SK-N-SH (cell line): ENCODE measurements at regions not wholly inside any gene's neighbourhood (a gene's known extent, or its start where the extent isn't known, plus 50 kb on each side); places are given as distances from the start of the nearest gene placed in this dataset.

ENCODE experiments used
- CTCF ChIA-PET: fragments of 300-600, 350-600 bp; formaldehyde crosslinking; extraction: SDS; loops from one replicate; lab custom pipeline; 2021; lab: Yijun Ruan, JAX
- POLR2A ChIA-PET: fragments of 350-600 bp; sonication (Branson Sonifier 250); formaldehyde crosslinking; extraction: SDS; loops from one replicate; lab custom pipeline; 2020; ENCODE audit warnings: antibody characterized with exemption, inconsistent platforms; lab: Yijun Ruan, JAX
- DNase-seq: peaks from one replicate; pipeline ENCODE4 v3.0.0; 2012
- H2AFZ ChIP-seq: fragments of 200-600 bp; sonication (generic); 2 replicates; pipeline ENCODE4 v1.8.1; 2016; ENCODE audit warnings: antibody characterized with exemption, mild to moderate bottlenecking, low read depth
- H3F3A ChIP-seq: fragments of 200-600 bp; sonication (generic); replicated peaks from 2 replicates; pipeline ENCODE3; 2016; ENCODE audit warnings: antibody characterized with exemption, mild to moderate bottlenecking; ENCODE audit not compliant: insufficient read depth
- H3K27ac ChIP-seq, 2 experiments: fragments of 200-500 bp in 1 of 2; fragments of 200-600 bp in 1 of 2; sonication (Bioruptor generic) in 1 of 2; sonication (generic), shearing (Covaris generic) in 1 of 2; 2 replicates each; pipeline versions ENCODE4 v1.5.1 to v1.6.1; 2014 to 2016; ENCODE audit warnings: low read depth in 2 of 2, inconsistent platforms in 1 of 2, low read length in 1 of 2, mild to moderate bottlenecking in 1 of 2, mixed read lengths in 1 of 2
- H3K27me3 ChIP-seq: fragments of 200-600 bp; sonication (generic), shearing (Covaris generic); 2 replicates; pipeline ENCODE4 v1.6.1; 2016; ENCODE audit warnings: mixed run types; ENCODE audit not compliant: insufficient read depth
- H3K36me3 ChIP-seq, 2 experiments: fragments of 200-500 bp in 1 of 2; fragments of 200-600 bp in 1 of 2; sonication (Bioruptor generic) in 1 of 2; sonication (generic) in 1 of 2; replicated peaks in 1 of 2; 2 replicates each; pipeline versions ENCODE3 to v1.5.1; 2014 to 2016; ENCODE audit warnings: low read length in 1 of 2, mild to moderate bottlenecking in 1 of 2; ENCODE audit not compliant: insufficient read depth in 2 of 2, control insufficient read depth in 1 of 2
- H3K4me1 ChIP-seq, 2 experiments: fragments of 200-500 bp in 1 of 2; fragments of 200-600 bp in 1 of 2; sonication (Bioruptor generic) in 1 of 2; sonication (generic), shearing (Covaris generic) in 1 of 2; 2 replicates each; pipeline versions ENCODE4 v1.5.1 to v1.6.1; 2014 to 2016; ENCODE audit warnings: low read depth in 1 of 2, low read length in 1 of 2, mixed run types in 1 of 2; ENCODE audit not compliant: insufficient read depth in 2 of 2, control insufficient read depth in 1 of 2
- H3K4me2 ChIP-seq: fragments of 200-600 bp; sonication (generic), shearing (Covaris generic); 2 replicates; pipeline ENCODE4 v1.6.1; 2017; ENCODE audit warnings: mixed run types
- H3K4me3 ChIP-seq, 2 experiments: fragments of 200-500 bp in 1 of 2; fragments of 200-600 bp in 1 of 2; sonication (Bioruptor generic) in 1 of 2; sonication (generic), shearing (Covaris generic) in 1 of 2; 2 replicates each; pipeline versions ENCODE4 v1.5.1 to v1.8.1; 2014 to 2016; ENCODE audit warnings: low read depth in 2 of 2, inconsistent platforms in 1 of 2, low read length in 1 of 2, mild to moderate bottlenecking in 1 of 2, mixed read lengths in 1 of 2, moderate library complexity in 1 of 2
- H3K79me2 ChIP-seq: fragments of 200-600 bp; sonication (generic); 2 replicates; pipeline ENCODE4 v1.8.1; 2017; ENCODE audit warnings: mild to moderate bottlenecking; ENCODE audit not compliant: insufficient read depth
- H3K9ac ChIP-seq: fragments of 200-600 bp; sonication (generic); 2 replicates; pipeline ENCODE4 v1.6.1; 2017; ENCODE audit warnings: mixed run types
- H3K9me2 ChIP-seq: fragments of 200-600 bp; sonication (generic); 2 replicates; pipeline ENCODE4 v1.6.1; 2017; ENCODE audit warnings: mixed run types
- H3K9me3 ChIP-seq: fragments of 200-600 bp; sonication (generic); 2 replicates; pipeline ENCODE4 v1.6.1; 2017; ENCODE audit warnings: mixed run types, mild to moderate bottlenecking, moderate library complexity
- H4K20me1 ChIP-seq: fragments of 200-600 bp; sonication (generic); 2 replicates; pipeline ENCODE4 v1.6.1; 2017; ENCODE audit warnings: mild to moderate bottlenecking, mixed run types; ENCODE audit not compliant: insufficient read depth
- CHD2 ChIP-seq: fragments of 150-350 bp; IDR thresholded peaks from 2 replicates; pipeline ENCODE4 v1.6.1; 2018; ENCODE audit warnings: low read length; ENCODE audit not compliant: partially characterized antibody
- FOXJ3 ChIP-seq: sonication (generic); formaldehyde crosslinking; IDR thresholded peaks from 2 replicates; pipeline ENCODE4 v1.5.1; 2020; ENCODE audit warnings: mild to moderate bottlenecking, missing genetic modification reagents
- FOXM1 ChIP-seq: IDR thresholded peaks from 2 replicates; pipeline ENCODE4 v1.4.0; 2012; ENCODE audit warnings: low read depth, mild to moderate bottlenecking
- MAX ChIP-seq: IDR thresholded peaks from 2 replicates; pipeline ENCODE4 v1.4.0; 2012; ENCODE audit warnings: low read depth
- MXI1 ChIP-seq: IDR thresholded peaks from 2 replicates; pipeline ENCODE4 v1.6.1; 2012; ENCODE audit warnings: mild to moderate bottlenecking, low read depth, low read length, improper control_type of control experiment
- NFIC ChIP-seq: IDR thresholded peaks from 2 replicates; pipeline ENCODE4 v1.4.0; 2012; ENCODE audit warnings: borderline replicate concordance
- PBX3 ChIP-seq: IDR thresholded peaks from 2 replicates; pipeline ENCODE4; 2012
- POLR2AphosphoS5 ChIP-seq: IDR thresholded peaks from 2 replicates; pipeline ENCODE4 v1.6.1; 2012; ENCODE audit warnings: low read depth, low read length
- RAD21 ChIP-seq: IDR thresholded peaks from 2 replicates; pipeline ENCODE4 v1.6.1; 2012; ENCODE audit warnings: mild to moderate bottlenecking, low read length
- REST ChIP-seq: IDR thresholded peaks from 2 replicates; pipeline ENCODE4 v1.6.1; 2012; ENCODE audit warnings: mild to moderate bottlenecking, low read depth, low read length, moderate library complexity
- TAF1 ChIP-seq: IDR thresholded peaks from 2 replicates; pipeline ENCODE4 v1.6.1; 2012; ENCODE audit warnings: low read depth, mild to moderate bottlenecking, low read length, moderate library complexity, borderline replicate concordance
- USF1 ChIP-seq: IDR thresholded peaks from 2 replicates; pipeline ENCODE4 v1.4.0; 2012; ENCODE audit warnings: low read depth, borderline replicate concordance
- USF2 ChIP-seq: fragments of 150-350 bp; IDR thresholded peaks from 2 replicates; pipeline ENCODE4 v1.6.1; 2017; ENCODE audit warnings: antibody characterized with exemption, low read length, low read depth, borderline replicate concordance
- YY1 ChIP-seq: IDR thresholded peaks from 2 replicates; pipeline ENCODE4 v1.4.0; 2012; ENCODE audit warnings: low read depth, mild to moderate bottlenecking
- WGBS: methylation state at CpG from one replicate; pipeline ENCODE4 v1.1.6; 2017; ENCODE audit warnings: low lambda C conversion rate; 5-methylcytosine and 5-hydroxymethylcytosine counted together
- TF ChIP-seq, protein P1 (sequence below): IDR thresholded peaks from 2 replicates; pipeline ENCODE4 v1.4.0; 2012; ENCODE audit warnings: low read depth, borderline replicate concordance
- TF ChIP-seq, protein P2 (sequence below): fragments of 150-350 bp; IDR thresholded peaks from 2 replicates; pipeline ENCODE4 v1.6.1; 2016; ENCODE audit warnings: mild to moderate bottlenecking, low read depth, low read length

- no peaks in the 10 kb centered on the region for H3K27me3 ChIP-seq
- no peaks in the 10 kb centered on the region for H3K9me3 ChIP-seq
- H3K27ac ChIP-seq: no peak overlapping the region
- no peak overlapping the region for H2AFZ ChIP-seq
- ChIA-PET POLR2A (no interaction called here), CTCF (no interaction called here)
- no peaks in the 10 kb centered on the region for H3K79me2 ChIP-seq
- H3K4me3 ChIP-seq: no peak overlapping the region
- no peak overlapping the region for H3K9ac ChIP-seq
- no peaks in the 10 kb centered on the region for H4K20me1 ChIP-seq
- H3F3A ChIP-seq: no peaks in the 10 kb centered on the region
- no peak for DNase-seq
- no peaks in the 10 kb centered on the region for H3K4me1 ChIP-seq
- H3K4me2 ChIP-seq: no peak overlapping the region
- 90% methylated on average over 2 of the region's 2 CpGs for WGBS
- no peaks in the 10 kb centered on the region for H3K36me3 ChIP-seq
- no peak for TF ChIP-seq TAF1
- no peak for TF ChIP-seq MXI1
- TF ChIP-seq NFIC: no peak
- TF ChIP-seq MAX: no peak
- no peak for TF ChIP-seq REST
- no peak for TF ChIP-seq POLR2AphosphoS5
- no peak for TF ChIP-seq USF2
- TF ChIP-seq USF1: no peak
- TF ChIP-seq PBX3: no peak
- TF ChIP-seq FOXJ3 (CRISPR knock-in tag): no peak
- no peaks in the 10 kb centered on the region for H3K9me2 ChIP-seq
These were observed 291.2 kb downstream of the CDH11 start for GRCh38 chr16:64830653-64831052.

DNA sequence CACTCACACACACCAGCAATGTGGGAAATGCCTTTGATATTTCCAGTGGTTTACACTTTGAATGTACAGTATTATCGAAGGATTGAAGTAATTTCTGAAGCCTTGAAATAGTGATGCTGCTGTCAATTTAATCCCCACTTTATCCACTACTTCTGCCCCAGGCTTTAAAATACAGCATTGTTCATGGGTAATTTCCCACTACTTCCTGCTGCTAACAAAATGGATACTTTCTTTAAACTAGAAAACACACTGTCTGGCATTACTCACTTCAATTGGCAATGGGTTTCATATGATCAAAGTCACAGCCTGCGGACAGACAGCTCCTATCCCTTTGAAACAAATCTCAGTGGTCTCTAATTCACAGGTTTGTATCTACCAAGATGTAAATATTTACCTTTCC is 292.2 kb downstream of the CDH11 start:
- no peak overlapping the region for H3K4me3 ChIP-seq
- H3K79me2 ChIP-seq: no peaks in the 10 kb centered on the region
- no peaks in the 10 kb centered on the region for H4K20me1 ChIP-seq
- no peaks in the 10 kb centered on the region for H3K4me1 ChIP-seq
- no peaks in the 10 kb centered on the region for H3K9me3 ChIP-seq
- H3K36me3 ChIP-seq: no peaks in the 10 kb centered on the region
- no peak overlapping the region for H3K4me2 ChIP-seq
- no peak overlapping the region for H3K9ac ChIP-seq
- ChIA-PET POLR2A (no interaction called here), CTCF (no interaction called here)
- WGBS: 64% methylated on average over 2 of the region's 2 CpGs
- no peak overlapping the region for H3K27ac ChIP-seq
- H3F3A ChIP-seq: no peaks in the 10 kb centered on the region
- DNase-seq: no peak
- H3K27me3 ChIP-seq: no peaks in the 10 kb centered on the region
- H2AFZ ChIP-seq: no peak overlapping the region; the same call in 1 of the 2 replicates
- H3K9me2 ChIP-seq: no peaks in the 10 kb centered on the region
- TF ChIP-seq MAX (no peak), YY1 (no peak), MXI1 (no peak), FOXM1 (no peak), PBX3 (no peak), RAD21 (no peak), CHD2 (no peak)
- TF ChIP-seq, protein P1, sequence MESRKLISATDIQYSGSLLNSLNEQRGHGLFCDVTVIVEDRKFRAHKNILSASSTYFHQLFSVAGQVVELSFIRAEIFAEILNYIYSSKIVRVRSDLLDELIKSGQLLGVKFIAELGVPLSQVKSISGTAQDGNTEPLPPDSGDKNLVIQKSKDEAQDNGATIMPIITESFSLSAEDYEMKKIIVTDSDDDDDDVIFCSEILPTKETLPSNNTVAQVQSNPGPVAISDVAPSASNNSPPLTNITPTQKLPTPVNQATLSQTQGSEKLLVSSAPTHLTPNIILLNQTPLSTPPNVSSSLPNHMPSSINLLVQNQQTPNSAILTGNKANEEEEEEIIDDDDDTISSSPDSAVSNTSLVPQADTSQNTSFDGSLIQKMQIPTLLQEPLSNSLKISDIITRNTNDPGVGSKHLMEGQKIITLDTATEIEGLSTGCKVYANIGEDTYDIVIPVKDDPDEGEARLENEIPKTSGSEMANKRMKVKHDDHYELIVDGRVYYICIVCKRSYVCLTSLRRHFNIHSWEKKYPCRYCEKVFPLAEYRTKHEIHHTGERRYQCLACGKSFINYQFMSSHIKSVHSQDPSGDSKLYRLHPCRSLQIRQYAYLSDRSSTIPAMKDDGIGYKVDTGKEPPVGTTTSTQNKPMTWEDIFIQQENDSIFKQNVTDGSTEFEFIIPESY: no peak
- TF ChIP-seq, protein P2, sequence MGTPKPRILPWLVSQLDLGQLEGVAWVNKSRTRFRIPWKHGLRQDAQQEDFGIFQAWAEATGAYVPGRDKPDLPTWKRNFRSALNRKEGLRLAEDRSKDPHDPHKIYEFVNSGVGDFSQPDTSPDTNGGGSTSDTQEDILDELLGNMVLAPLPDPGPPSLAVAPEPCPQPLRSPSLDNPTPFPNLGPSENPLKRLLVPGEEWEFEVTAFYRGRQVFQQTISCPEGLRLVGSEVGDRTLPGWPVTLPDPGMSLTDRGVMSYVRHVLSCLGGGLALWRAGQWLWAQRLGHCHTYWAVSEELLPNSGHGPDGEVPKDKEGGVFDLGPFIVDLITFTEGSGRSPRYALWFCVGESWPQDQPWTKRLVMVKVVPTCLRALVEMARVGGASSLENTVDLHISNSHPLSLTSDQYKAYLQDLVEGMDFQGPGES: no peak
